CMK (cell line): ENCODE measurements at regions not wholly inside any gene's neighbourhood (a gene's known extent, or its start where the extent isn't known, plus 50 kb on each side); places are given as distances from the start of the nearest gene placed in this dataset.

ENCODE experiments used
- DNase-seq: peaks from one replicate; pipeline ENCODE4 v3.0.0-alpha.2; 2010; ENCODE audit warnings: low read depth

- DNase-seq: no peak
Observed at GRCh38 chr5:72005671-72006070, 101.6 kb upstream of the MAP1B start.

DNA sequence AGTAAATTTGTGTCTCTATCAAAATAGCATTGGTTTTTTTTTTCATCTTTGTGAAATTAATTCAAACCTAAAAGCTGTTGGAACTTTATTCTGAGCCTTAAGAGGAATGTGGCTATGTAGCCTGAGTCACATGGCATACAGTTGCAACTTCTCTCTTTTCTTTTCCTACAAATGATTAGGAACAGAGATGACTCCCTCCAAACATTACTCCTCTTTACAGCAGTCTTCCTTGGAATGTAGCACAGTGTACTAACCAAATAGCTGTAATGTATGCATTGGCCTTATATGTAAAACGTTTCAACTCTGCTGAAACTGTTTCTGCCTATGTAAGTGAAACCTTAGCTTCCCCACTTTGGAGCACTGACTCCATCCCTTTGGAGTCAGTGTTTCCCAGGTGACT is 100.9 kb upstream of the MAP1B start:
- no peak for DNase-seq

DNA sequence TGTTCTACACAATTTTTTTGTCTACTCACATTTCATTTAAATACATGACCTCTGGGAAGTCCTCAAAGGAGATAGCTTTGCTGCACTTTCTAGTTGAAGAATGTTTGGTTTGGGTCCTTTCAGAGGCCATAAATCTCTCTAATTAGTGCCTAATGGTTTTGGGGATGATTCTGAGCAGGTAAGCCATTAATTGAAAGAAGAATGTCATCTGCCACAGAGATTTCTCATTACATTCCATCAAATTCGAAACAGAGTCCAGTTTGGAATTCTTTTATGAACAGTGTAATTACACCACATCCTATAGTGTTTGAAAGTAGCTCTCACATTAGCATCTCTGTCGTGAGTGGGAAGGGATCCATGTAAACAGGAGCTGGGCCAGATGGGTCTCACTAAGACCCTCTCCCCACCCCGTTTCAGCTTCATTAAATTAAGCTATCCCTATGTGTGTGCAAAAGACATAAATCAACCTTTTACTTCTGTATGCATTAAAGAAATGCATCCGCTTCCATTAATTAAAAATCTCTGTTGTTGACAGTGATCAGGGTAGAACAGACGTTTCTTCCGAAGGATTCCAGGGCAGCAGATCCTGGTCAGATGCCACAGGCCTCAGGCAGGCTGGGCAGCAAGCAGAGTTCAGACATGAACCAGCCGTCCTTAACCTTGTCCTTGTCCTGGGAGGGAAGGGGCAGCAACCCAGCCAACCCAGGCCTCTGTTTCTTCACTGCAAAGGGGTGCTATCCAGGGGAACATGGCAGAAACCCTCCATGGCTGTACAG is 99.8 kb upstream of the MAP1B start:
- no peak for DNase-seq

- DNase-seq: no peak
Observed at GRCh38 chr5:72009280-72009679, 98.0 kb upstream of the MAP1B start.

GRCh38 chr5:72010430-72010829 is 96.8 kb upstream of the MAP1B start:
- no peak for DNase-seq

GRCh38 chr5:72012906-72013305 is 94.4 kb upstream of the MAP1B start:
- DNase-seq: no peak

- no peak for DNase-seq
Observed at GRCh38 chr5:72013766-72014624, 93.3 kb upstream of the MAP1B start.

DNA sequence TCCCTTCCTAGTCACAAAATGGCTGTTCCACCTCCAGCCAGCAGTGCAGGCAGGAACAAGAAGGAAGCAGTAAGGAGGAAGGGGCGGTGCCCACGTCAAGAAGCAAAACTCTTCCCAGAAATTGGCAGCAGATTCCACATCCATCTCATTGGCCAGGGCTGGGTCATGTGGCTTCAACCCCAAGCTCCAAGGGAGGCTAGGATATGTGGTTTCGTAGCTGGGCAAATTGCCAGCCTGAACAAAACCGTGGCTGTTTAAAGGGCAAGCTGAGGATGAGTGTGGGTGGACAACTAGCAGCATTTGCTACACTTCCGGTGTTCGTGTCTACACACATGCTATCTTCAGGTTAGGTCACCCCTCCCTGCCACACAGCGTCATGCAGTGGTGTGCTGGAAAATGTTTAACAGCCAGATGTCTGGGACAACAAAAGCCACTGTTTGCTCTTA is 92.1 kb upstream of the MAP1B start:
- DNase-seq: peak; percentile 60

DNA sequence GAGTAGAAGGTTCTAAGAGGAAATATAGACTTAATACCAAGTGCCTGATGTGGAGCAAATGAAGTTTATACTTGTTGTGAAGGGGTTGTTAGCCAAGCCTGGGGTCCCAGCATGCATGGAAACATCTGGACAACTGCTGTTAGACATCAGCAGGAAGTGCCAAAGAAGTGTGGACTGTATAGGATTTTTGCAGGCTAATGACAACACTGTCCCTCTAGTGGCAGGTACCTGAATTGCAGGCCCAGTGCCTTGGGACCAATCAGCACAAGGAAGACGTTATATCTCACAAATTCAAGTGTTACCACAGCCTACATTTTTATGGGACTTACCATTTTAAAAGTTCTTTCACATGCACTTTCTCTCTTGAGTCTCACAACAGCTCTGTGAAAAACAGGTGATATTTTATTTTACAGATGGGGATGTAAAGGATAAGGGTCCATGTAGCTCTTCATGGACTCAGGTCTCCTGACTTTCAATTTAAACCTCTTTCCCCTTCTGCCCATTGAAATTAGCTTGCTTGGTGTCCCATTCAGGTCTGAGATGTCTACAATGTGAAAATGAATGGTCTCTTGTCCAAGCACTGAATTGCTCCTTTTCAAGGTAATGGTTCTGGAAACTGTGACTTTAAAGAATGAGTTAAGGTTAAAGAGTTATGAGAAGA is 89.0 kb upstream of the MAP1B start:
- DNase-seq: peak; percentile 45

DNA sequence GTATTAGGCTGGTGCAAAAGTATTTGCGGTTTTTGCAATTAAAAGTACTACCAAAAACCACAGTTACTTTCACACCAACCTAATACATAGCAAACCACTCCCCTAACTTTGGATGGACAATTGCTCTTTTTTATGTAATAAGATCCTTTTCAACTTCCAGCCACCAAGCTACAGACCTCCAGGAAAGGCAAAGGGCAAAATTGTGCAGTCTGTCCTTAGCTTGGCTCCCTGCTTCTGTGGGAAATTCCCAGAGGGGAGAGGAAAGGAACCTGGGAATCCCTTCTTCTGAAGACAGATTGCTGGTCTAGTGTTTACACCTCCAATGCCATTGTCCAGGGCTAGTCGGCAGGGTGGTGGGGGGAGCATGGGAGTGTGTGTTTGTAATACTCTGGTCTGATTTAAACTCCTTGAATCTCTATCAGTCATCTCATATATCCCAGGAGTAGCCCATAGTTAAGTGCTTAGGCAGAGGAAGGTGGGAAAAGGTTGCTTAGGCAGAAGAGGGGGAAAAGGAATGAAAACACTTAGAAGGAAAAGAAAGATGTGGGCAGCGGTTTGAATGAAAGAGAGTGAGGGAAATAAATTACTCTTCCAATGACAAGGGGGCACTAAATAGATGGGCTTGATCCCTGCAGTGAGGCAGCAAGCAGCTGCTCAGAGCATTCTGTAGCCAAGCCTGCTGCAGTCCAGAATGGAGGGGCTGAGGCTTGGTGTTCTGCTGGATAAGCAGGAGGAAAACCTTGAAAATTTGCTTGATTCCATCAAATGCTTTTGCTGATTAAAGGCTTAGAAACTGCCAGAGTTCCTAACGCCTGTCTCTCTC is 86.9 kb upstream of the MAP1B start:
- DNase-seq: no peak

DNA sequence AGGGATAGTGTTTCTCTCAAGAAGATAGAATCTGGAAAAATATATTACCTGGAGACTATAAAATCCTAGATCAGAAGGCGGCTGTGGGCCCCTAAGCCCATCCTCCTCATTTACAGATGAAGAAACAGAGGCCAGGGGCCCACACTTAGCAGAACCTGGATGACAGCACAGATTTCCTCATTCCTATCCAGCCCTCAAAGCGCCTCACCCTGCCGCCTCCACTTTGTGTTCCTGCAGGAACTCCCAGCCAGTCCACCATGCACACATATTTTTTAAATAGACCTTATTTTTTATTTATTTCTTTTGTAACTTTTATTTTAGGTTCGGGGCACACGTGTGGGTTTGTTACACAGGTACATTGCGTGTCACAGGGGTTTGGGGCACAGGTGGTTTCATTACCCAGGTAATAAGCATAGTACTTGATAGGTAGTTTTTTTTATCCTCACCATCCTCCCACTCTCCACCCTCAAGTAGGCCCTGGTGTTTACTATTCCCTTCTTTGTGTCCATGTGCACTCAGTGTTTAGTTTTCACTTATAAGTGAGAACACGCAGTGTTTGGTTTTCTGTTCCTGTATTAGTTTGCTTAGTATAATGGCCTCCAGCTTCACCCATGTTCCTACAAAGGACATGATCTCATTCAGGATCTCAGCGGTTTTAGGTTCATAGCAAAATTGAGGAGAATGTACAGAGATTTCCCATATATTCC is 85.5 kb upstream of the MAP1B start:
- DNase-seq: no peak

DNA sequence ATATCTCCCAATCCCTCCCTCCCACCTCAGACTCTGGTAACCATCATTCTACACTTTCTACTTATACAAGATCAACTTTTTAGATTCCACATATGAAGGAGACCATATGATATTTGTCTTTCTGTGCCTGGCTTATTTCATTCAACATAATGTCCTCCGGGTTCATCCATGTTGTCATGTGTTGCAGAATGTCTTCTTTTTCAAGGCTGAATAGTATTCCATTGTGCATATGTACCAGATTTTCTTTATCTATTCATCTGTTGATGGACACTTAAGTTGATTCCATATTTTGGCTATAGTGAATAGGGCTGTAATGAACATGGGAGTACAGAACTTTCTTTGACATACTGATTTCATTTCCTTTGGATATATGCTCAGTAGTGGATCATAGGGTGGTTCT is 78.9 kb upstream of the MAP1B start:
- no peak for DNase-seq

GRCh38 chr5:72030237-72030636 is 77.0 kb upstream of the MAP1B start:
- no peak for DNase-seq

- no peak for DNase-seq
Observed at GRCh38 chr5:72032788-72033187, 74.5 kb upstream of the MAP1B start.

DNA sequence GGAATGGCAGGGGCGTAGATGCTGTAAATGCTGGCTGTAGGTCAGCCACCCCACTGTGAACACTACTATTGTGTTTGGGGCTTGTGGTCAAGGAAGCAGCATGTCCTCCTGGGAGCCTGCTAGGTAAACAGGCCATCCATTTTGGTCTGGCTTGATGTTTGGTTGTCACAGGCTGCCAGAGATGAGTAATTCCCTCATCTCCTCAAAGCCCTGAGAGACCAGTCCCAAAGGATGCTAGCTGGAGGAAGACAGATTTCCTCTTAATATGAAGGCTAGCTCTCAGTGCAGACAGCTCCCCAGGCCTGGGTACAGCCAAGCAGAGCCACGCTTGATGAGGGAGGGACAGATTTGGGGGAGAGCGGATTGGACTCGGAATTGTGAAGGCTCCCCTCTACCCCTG is 72.5 kb upstream of the MAP1B start:
- no peak for DNase-seq

GRCh38 chr5:72035831-72036230 is 71.4 kb upstream of the MAP1B start:
- DNase-seq: no peak

DNA sequence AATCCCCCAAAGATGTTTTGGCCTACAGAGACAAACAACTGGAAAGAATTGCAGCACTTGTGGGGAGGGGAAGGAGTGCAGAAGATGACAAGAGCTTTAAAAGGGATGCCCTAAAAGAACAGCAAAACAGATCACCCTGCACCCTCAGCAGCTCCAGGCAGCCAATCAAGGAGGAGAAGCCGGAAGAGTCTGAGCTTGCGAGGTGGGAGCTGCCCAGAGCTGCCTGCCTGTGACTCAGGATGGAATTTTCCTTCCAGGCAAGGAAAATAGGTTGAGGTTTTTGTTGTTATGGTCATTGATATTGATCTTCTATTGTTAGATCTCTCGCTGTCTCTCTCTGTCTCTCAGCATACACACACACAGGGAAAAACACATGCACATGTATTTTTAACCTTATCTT is 70.3 kb upstream of the MAP1B start:
- DNase-seq: no peak

DNA sequence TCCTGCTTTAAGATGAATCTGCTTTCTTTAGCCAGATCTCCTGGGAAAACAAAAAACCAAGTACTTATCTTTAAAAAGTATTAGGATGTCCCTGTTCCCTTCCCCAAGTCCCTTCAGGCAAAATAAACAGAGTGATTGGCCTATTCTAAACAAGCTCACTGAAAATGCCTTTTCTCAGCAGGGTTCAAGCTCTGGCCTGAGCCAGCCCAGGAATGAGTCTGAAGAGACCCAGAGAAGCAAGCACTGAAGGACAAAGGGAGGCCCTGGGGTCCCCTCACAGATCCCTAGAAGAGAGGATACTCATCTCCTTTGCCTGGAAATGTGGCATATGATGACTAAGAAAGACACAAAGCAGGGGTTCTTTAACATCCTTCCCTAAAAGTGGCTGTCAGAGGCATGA is 66.8 kb upstream of the MAP1B start:
- DNase-seq: no peak

GRCh38 chr5:72041654-72042053 is 65.6 kb upstream of the MAP1B start:
- no peak for DNase-seq

DNA sequence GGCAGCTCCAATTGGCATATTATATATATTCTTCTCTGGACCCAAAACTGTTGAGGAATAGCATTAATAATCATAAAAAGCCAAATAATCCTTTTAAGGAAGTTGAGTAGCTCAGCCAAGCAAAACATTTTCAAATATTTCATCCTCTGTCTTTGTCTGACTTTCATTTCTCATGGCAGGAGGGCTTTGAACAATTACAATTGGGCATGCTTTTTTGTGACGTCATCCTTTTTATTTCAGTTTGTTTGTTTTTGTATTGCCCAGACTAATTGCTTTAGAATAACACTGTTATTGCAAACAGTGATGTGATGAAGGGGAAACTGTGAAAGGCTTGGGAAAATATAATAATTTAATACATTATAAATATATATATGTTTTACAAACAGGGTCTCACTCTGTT is 65.2 kb upstream of the MAP1B start:
- no peak for DNase-seq

DNA sequence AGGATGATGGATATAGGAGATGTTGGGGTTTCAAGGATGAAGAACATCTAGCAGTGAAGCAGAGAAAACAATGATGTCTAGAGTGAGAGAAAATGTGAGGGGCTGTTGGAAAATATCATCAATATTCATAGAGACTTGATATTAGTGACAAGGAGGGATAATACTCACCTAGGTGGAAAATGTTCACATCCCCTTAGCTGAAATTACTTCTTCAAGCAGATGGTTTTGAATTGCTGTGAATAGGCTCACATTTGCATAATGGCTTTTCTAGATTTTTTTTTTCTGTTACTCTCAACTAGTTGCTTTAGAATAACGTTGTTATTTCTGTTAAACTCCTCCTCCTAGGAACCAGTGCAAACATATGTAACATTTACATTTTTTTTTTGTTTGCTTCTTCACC is 61.6 kb upstream of the MAP1B start:
- no peak for DNase-seq
